GM18499 (cell line): ENCODE measurements at regions not wholly inside any gene's neighbourhood (a gene's known extent, or its start where the extent isn't known, plus 50 kb on each side); places are given as distances from the start of the nearest gene placed in this dataset.
A peak's percentile ranks its signal among the peaks of the same experiment; 100 is the strongest.

Source experiments
- ATAC-seq: cut with Tn5 transposase; IDR thresholded peaks from one replicate; pipeline ENCODE4 v1.9.1; 2021; ENCODE audit warnings: moderate number of reproducible peaks; ENCODE audit not compliant: insufficient read depth, unreplicated experiment

- no peak for ATAC-seq
Observed at GRCh38 chr13:31081316-31081715, 80.4 kb downstream of the HSPH1 start.

- no peak for ATAC-seq
Observed at GRCh38 chr13:31074756-31075155, 86.9 kb downstream of the HSPH1 start.

- peak; percentile 94 for ATAC-seq
Observed at GRCh38 chr13:31073859-31074718, 87.6 kb downstream of the HSPH1 start.

- ATAC-seq, result no peak
Observed at GRCh38 chr13:31072041-31072440, 89.7 kb downstream of the HSPH1 start.

GRCh38 chr13:31069808-31070534, 91.7 kb downstream of the HSPH1 start:
- ATAC-seq, result no peak

- ATAC-seq, result no peak
Observed at GRCh38 chr13:31068119-31068423, 93.6 kb downstream of the HSPH1 start.

- ATAC-seq, result no peak
Observed at GRCh38 chr13:31067416-31068118, 94.1 kb downstream of the HSPH1 start.

GRCh38 chr13:31064636-31065035, 97.1 kb downstream of the HSPH1 start:
- ATAC-seq, result no peak

- no peak for ATAC-seq
Observed at GRCh38 chr13:31063772-31064171, 97.9 kb downstream of the HSPH1 start.

- ATAC-seq, result no peak
Observed at GRCh38 chr13:31060655-31061054, 101.0 kb downstream of the HSPH1 start.

- no peak for ATAC-seq
Observed at GRCh38 chr13:31060220-31060619, 101.5 kb downstream of the HSPH1 start.

GRCh38 chr13:31057403-31058033, 104.2 kb downstream of the HSPH1 start:
- no peak for ATAC-seq

GRCh38 chr13:31056644-31057271, 104.9 kb downstream of the HSPH1 start:
- no peak for ATAC-seq

- no peak for ATAC-seq
Observed at GRCh38 chr13:31055589-31055988, 106.1 kb downstream of the HSPH1 start.

GRCh38 chr13:31054632-31055031, 107.1 kb downstream of the HSPH1 start:
- ATAC-seq, result no peak

- no peak for ATAC-seq
Observed at GRCh38 chr13:31053896-31054295, 107.8 kb downstream of the HSPH1 start.

GRCh38 chr13:31053091-31053490, 108.6 kb downstream of the HSPH1 start:
- ATAC-seq, result no peak

- no peak for ATAC-seq
Observed at GRCh38 chr13:31052478-31052877, 109.2 kb downstream of the HSPH1 start.

GRCh38 chr13:31051999-31052398, 109.7 kb downstream of the HSPH1 start:
- no peak for ATAC-seq
